GM18870 (cell line): ENCODE measurements at regions not wholly inside any gene's neighbourhood (a gene's known extent, or its start where the extent isn't known, plus 50 kb on each side); places are given as distances from the start of the nearest gene placed in this dataset.
"Not testable (repeated sequence)": the region's sequence is repeated elsewhere in the genome, so short reads cannot be mapped to it uniquely, and the experiment has no call there.

ENCODE experiments used
- ATAC-seq: cut with Tn5 transposase; IDR thresholded peaks from one replicate; pipeline ENCODE4 v1.9.1; 2021; ENCODE audit warnings: moderate library complexity; ENCODE audit not compliant: unreplicated experiment

- no peak for ATAC-seq
Observed at GRCh38 chr14:59132796-59133494, 55.5 kb upstream of the DAAM1 start.

GRCh38 chr14:59133709-59134108 is 54.8 kb upstream of the DAAM1 start:
- ATAC-seq: no peak

GRCh38 chr14:59134307-59134706 is 54.2 kb upstream of the DAAM1 start:
- no peak for ATAC-seq

GRCh38 chr14:59137256-59137655 is 51.2 kb upstream of the DAAM1 start:
- no peak for ATAC-seq

GRCh38 chr14:59138576-59138975 is 49.9 kb upstream of the DAAM1 start:
- not testable (repeated sequence) for ATAC-seq
